ENCODE measurements at regions not wholly inside any gene's neighbourhood (a gene's known extent, or its start where the extent isn't known, plus 50 kb on each side); places are given as distances from the start of the nearest gene placed in this dataset.

DNA sequence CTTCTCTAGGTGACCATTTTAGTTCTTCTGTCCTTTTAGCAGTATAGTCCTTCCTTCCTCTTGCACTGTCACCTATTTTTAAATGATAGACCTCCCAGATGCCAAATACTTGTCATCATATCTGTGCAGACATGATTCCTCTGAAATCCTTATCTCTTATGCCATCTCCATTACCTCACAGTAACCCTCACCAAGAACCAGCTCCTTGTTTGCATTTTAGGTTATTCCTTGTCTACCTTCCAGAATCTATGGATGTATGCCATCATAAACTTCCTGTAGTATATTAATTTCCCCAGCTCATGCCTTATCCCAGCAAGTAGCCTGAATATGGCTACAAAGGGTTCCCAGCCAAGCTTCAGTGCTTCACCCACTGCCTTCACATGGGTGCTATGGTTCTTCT lies 1347.2 kb downstream of the ROBO1 start:
- DNase-seq (ENCODE audit: low read depth, low spot score) = no peak

DNA sequence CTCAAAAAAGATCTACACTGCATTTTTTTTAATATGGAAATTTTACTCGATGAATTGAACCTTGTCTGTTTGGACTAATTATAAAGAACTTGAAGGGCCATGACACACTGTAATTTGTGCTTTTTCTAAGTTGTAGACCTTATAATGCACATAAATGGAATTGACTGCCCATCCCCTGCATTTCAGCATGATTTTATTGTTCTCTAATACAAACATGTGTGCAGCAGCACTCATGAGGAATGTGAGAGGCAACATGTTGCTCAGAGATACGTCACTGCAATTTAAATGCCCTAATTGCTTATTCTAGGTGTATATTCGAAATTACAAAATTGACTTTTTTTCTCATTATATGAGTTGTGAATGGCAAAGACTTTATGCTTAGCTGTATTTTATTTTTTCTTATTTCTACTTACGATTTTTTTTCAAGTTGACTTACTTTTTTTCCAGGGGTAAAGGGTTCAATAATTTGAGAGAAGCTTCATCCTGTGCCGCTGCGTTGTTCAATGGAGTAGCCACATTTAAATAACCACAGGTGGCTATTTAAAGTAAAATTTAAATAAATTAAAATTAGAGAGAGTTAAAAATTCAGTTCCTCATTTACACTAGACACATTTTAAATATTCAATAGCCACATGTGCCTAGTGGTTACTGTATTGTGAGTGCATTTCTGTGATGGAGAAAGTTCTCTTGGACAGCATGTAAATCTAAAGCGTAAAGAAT lies 1346.4 kb downstream of the ROBO1 start:
- DNase-seq (ENCODE audit: low read depth, low spot score) = no peak

DNA sequence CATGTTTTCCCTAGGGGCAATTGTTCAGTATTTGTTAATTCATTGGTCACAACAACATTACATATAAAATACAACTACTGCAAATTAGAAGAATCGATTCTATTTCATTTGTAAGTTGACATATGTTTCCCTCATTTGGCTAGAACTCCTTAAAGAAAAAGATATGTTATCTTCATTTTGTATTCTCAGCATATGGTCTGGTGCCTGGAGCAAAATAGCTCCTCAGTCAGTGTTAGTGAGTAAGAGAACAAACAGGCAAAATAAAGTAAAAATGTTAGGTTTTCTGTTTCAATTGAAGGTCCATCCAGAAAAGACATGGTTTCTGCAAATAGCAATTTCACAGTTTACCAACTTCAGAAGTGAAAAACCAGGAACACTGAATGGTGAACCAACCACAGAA lies 1343.1 kb downstream of the ROBO1 start:
- no peak for DNase-seq (ENCODE audit: low read depth, low spot score)

DNA sequence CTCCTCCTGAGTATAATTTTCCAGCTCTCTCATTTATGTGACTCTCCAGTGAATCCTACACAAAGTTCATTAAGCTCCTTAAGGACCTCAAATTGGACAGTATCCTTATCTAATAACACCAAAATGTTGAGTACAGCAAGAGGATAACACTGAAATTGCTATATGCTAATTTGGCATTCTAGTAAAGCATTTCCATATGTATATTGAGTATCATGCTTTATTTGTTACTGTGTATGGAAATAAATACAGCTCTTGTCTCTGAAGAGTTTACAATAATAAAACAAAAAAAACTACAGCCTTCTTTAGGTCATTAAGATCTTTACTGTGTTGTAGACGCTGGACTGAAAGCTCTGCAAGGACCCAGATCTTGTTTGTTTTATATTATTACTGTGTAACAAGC lies 1341.3 kb downstream of the ROBO1 start:
- DNase-seq (ENCODE audit: low read depth, low spot score) = no peak

DNA sequence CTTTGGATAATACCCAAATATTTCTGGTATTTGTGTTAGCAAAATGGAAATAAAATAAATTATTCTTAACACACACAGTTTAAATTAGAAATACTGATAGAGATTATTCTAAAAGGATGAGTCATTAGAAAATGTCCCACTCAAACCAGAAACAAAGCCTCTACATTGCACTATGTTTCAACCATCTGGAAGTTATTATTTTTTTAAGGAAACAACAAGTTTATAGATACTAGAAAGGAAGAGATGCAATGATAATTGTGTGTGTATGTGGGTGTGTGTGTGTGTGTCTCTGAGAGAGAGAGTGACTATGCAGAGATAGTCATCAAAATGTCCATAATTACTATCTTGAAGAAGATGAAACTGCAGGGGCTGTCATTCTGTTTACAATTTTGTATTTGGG lies 1340.5 kb downstream of the ROBO1 start:
- DNase-seq (ENCODE audit: low read depth, low spot score) = no peak

DNA sequence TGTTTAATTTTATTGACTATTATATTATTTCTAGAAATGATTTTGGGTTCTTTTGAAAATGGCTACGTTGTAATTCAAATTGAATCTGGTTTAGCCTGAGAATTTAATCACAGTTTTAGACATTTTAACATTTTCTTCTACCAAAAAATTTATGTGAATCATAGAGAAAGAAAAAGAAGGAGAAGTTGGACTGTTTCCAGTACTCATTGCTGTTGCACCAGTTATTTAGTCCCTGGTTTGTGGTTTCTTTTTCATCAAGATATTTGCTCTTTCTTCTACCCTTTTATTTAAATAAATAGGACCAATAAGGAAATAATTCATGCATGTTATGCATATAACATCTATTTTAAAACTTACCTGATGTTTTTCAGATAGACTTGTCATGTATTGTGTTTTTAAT lies 1337.1 kb downstream of the ROBO1 start:
- DNase-seq (ENCODE audit: low read depth, low spot score) = peak; percentile 57

DNA sequence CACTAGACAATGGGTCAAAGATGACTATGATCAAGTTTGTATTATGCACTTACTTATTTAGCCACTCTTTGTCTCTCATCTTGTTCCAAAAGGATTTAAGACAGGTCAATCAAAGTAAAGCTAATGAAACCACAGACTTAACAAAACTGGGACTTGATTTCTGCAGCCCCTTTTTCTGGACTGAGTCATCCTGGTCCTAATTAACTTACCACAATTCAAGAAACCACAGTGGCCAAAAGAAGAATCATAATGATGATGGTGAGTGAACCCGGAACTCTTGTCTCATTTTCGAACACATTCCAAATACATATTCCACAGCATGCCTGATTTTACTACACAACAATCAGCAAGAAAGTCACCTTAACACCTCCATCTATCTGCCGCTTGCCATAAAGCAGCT lies 1333.0 kb downstream of the ROBO1 start:
- peak; percentile 85 for DNase-seq (ENCODE audit: low read depth, low spot score)

DNA sequence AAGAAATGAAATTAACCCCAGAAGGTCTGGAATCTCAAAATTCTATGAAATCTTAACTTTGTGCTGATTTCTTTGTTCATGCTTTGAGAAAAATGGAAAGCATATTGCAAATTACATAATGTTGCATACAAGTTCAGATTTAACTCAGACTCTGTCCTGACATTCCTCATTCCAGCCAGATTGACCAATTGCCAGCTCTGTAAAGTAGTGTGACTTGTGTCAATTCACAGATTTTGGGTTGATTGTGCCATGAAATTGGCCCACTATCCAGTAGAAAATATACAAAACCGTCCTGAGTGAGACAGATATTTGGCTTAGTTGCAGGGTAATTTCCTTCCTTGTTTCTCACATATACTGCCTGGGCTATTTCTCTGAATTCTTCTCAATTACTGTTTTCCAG lies 1312.6 kb downstream of the ROBO1 start:
- DNase-seq (ENCODE audit: low read depth, low spot score) = no peak

DNA sequence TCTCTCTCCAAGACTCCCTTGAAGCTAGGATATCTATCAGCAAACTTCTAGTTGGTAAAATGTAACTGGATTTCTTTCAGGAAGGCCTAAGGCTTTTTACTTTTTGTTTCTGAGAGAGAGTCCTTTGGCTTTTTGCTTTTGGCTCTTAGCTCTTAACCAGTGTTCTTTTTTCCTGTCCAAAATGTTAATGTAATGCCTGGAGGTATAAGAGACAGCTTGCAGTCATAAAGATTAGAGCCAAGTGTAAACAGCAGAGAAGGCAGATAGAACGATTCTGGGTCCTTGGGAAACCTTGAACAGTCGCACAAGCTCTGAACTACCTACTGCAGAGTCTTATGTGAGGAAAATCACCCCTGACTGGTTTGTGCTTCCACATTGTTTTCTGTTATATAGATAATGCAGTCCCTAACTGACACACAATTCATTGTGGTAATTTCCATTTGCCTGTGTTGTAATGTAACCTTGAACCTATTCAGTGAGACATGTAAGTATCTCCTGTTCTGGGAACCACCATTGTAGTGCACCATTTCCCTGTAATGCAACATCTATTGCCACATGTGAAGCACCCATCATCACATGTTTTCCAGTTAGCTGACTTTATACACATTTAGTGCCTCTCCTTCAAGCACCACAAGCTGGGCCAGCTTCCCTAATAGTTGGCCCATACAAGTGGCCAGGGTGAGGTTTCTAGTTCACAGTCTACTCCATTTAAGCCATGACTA lies 1311.9 kb downstream of the ROBO1 start:
- no peak for DNase-seq (ENCODE audit: low read depth, low spot score)

DNA sequence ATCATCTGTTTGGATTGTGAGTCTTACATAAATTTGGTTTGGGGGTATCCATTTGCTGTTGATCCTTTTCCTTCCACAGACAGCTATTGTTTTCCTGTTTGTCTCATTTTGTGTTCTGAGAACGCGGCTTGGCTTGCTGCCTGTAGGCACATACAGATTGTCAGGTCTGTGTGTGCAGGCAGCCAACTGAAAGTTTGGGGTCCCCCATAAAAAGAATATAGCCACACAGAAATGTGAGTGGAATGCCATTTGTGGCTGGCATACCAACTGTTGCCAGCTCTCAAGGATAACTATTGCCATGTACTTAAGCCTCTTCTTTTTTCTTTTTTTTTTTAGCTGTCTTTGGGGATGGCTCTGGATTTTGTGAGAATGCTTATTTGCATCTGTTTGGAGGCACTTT lies 1308.0 kb downstream of the ROBO1 start:
- peak; percentile 51 for DNase-seq (ENCODE audit: low read depth, low spot score)

DNA sequence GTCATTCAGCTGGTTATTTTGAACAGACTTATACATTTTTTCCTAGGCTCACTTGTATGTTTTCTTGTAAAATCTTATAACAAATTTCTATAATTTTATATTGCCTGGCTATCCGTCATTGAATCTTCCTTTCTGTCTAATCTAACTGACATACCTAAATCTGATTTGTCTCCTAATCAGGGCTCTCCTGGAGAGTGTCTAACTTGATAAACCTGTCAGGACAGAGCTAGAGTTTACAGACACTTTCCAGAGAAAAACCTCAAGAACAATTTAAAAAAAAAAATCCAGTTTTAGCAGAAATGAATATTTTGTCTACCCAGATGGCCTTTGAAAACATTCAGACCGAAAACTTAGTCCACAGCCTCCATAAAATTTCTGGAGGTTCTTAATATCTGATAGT lies 1305.8 kb downstream of the ROBO1 start:
- no peak for DNase-seq (ENCODE audit: low read depth, low spot score)

DNA sequence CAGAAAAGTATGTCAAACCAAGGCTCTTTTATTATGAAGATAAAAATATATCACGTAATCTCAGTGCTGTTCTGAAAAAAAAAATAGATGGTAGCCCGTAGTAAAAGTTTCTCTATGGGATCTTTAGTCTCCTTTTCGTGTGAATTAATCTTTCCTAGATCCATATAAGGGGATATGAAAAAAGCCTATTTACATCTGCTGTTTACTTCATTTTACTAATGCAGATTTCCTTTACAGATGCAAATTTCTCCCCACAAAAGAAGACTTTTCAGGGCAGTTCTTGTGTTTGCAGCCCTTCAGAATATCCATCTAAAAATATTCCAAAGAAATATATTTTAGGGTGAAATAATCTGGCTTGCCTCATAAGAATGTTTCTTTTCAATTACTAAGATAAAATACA lies 1291.7 kb downstream of the ROBO1 start:
- DNase-seq (ENCODE audit: low read depth, low spot score) = no peak

DNA sequence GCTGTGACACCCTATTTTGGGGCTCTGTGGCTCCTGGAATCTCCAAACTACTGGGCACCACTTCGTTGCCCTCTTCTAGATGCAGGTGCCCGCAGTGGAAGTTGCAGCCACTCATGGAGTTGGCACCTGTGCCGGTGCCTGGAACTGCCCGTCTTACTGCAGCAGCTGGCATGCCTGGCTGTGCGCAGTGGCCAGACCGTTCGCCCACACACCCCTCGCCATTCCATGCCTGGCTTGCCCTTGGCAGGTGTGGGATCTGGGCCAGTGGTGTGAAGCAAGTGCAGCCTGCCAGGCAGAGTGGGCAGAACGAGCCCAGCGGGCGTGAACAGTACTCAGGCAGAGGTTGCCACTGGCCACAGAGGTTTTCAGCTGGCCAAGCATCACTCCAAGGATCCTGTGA lies 1286.7 kb downstream of the ROBO1 start:
- no peak for DNase-seq (ENCODE audit: low read depth, low spot score)

DNA sequence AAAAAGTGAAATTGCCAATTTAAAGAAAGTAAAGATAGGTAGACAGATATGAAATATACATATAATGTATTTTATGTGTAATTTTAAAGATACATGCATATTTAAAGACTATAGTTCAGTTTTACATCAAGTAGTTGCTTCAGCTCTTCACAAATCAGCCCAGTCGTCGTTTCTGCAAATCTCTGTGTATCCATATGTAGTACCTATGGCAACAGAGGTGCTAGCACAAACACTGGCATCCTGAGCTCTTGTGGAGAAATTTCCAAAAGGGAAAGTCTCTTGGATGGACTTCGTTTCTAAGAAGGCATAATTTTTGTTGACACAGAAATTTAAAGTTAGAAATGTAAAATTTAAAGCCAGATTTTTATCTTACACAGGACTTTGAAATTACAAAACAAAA lies 1284.7 kb downstream of the ROBO1 start:
- DNase-seq (ENCODE audit: low read depth, low spot score) = no peak

DNA sequence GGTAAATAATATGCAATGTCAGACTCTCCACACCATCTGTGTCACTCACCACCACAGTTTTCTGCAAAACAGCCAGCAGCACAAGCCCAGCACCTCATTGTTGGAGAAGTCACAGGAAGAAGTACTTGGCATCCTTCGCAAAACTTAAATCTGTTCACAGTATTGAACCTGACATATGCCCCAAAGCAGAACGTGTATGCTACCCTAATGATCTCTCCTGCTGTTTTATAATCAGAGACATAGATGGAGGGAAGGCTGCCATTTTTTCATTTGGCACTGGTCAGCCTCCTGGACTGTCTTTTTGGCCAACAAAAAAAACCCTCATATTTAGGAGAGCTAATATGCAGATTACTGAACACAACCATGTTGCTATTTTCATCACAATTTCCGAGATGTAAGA lies 1272.9 kb downstream of the ROBO1 start:
- DNase-seq (ENCODE audit: low read depth, low spot score) = no peak

DNA sequence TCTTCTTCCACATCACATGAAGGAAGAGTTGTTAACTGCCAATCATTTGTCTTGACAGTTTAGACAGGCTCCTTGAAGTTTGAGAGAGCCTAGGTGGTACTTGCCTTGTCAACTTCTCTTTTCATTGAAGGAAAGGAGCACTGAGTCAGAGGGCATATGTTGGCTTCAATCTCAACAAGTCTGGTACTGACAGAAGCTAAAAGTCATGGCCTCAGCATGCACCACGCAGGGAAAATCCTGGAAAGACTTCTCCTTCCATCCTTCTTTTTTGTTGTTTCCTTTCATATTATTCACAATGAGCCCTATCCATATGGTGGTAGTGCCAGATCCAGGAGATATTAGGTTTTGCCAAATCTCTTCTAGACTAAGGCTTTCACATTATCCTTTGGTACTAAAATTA lies 1272.5 kb downstream of the ROBO1 start:
- DNase-seq (ENCODE audit: low read depth, low spot score) = no peak

DNA sequence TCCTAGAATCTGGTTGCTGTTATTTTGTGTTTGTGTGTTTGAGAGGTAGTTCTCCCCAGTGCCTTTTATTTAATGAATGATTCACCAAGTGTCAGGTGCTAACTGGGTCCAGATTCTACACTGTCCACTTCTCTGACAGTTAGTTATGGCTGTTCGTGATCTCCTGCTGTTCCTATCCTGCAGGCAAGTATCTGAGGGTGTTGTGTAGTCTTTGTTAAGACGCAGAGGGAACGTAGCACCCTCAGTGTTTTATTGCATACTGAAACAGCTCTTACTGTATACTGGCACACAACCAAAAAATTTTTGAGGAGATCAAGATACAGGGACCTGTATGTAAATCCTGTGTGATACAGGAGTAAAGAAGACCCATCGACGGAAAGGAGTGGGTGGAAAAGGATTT lies 1271.3 kb downstream of the ROBO1 start:
- no peak for DNase-seq (ENCODE audit: low read depth, low spot score)

DNA sequence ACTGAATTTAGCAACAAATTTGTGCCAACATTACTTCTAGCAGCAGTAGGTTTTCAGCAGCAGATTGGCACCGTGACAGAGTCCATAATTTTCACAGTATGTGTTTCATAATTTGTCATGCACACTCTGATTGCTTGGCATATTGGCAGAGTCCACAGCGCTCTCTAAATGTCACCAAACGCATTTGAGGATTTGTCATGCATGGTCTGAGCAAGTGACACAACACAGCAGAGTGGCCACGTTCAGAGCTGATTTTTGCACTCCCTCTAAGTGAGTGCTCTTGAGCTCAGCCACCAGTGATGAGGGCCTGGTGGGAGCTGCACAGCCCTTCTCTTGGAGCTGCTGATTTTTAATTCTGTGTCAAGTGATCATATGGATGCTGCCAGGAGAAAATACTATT lies 1270.8 kb downstream of the ROBO1 start:
- no peak for DNase-seq (ENCODE audit: low read depth, low spot score)

DNA sequence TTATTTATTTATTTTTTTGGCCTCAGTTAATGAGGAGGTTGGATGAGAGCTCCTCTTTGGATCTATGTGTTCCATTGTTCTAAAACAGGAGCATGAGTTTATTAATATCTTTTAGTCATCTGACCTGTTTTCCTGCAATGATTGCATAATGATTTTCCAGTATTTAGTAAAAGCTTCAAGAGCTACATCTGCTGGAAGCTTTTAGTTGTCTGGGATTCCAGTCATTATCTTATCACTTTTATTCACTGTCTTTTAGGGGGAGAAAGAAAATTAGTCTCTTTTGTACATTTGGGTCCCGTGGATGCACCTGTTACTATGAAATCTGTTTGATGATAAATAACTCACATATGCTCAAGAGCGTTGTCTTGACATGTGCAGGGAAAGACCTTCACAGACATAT lies 1270.0 kb downstream of the ROBO1 start:
- DNase-seq (ENCODE audit: low read depth, low spot score) = no peak

DNA sequence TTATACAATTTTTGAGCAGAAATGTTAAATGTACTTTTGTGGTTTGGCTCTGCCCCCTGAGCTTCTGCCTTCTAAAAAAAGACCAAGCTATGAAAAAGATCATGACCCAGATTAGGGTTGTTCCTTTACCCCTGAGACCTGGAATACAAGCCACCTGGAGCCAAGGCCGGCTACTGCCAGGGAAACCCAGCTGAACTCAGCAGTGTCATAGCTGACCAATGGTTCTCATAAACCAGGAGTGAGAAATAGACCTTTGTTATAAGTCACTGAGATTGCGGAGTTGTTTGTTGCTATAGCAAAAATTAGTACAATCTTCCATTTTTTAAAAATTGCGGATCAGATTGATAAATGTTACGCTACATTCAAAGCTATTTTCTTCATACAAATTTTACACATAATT lies 1261.7 kb downstream of the ROBO1 start:
- DNase-seq (ENCODE audit: low read depth, low spot score) = peak; percentile 19

DNA sequence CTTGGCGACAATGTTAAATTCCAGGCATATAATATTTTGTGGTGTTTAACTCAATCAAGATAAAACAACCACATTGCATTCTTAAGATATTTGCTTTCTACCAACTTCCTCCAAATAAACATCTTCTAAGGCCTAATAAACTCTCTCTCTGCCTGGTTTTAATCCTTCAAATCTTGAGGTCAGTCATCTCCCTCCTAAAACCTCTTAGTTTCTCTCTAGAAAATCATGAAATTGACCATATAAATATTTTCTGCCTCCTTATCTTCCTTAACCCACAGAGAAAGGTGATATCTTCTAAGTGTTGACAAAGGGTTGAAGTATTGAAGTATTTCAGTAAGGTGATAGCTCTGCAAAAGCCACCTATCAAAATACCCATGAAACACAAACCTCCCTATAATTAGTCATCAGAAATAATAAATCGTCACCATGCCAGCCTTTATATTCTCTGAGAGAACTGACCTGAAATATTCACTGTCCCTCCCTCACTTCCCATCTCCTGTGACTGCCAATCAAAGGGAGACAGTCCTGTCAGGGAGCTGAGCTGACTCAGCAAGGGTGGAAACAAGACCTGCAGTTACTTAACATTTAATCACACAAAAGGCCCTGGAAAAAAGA lies 1261.1 kb downstream of the ROBO1 start:
- peak; percentile 52 for DNase-seq (ENCODE audit: low read depth, low spot score)

DNA sequence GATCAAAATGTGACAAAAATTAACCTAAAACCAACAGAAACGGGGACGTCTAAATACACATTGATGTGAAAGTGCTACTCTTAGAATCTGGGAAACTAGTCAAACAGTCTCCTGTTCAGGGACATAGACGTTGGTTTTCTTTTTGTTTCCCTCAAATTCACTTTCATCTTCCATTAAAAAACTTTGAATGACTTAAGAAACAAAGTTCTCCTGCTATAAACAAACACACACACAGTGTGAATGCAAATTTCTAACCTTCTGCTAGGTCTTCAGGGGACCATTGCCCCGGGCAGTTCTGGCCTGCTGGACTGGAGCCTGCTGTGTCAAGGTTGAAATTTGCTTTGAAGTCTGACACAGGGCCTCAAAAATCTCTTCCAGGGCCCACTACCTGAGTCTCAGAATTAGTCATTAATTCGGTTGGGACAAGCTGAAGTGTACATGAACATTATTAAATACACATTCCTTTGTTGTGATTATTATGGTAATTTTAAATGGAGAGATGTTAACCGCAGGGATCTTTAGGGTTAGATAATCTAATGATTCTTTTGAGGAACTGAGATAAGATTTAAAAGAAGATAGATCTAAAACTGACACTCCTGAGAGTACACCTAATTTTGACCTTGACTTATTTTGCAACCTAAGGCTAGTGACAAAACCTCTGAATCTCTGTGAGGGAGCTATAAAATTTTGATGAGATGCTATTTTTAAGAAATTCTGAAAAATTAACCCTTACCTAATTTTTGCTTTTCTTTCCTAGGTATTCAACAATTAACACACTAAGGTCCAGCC lies 1260.4 kb downstream of the ROBO1 start:
- DNase-seq (ENCODE audit: low read depth, low spot score) = peak; percentile 52

All from astrocyte of the hippocampus (primary cell).